ENCODE measurements at regions not wholly inside any gene's neighbourhood (a gene's known extent, or its start where the extent isn't known, plus 50 kb on each side); places are given as distances from the start of the nearest gene placed in this dataset.

DNA sequence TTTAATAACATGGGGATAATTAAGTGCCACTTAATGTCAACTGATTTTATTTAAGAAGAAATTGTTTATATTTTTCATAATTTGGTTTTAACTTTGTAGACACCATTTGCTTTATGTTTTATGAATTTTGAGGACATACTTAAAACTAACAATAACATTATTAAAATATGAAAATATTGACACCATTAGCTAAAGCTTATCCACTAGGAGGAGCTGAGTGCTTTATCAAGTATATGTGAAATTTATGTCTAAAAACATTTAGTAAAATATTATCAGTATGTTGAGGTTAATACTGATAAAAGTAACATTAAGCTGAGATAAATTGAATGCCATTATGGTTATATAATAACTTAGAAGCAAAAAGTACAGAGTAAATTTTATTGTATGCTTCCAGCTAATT lies 622.1 kb downstream of the ARL4A start:
- no peak for TF ChIP-seq CTCF (IDR thresholded peaks at IDR 0.05)
- H3K36me3 ChIP-seq: no peaks in the 10 kb centered on the region
- no peaks in the 10 kb centered on the region for H3K27me3 ChIP-seq
- intact Hi-C loops (cut with DNase I): no loop called here
- no peak overlapping the region for H3K4me3 ChIP-seq
- ATAC-seq (no peak), DNase-seq (no peak), FAIRE-seq (no peak)
- H3K4me1 ChIP-seq: no peaks in the 10 kb centered on the region
- no peak overlapping the region for H3K27ac ChIP-seq
- H3K9me3 ChIP-seq: no peaks in the 10 kb centered on the region

GRCh38 chr7:13312307-13312706 lies 624.9 kb downstream of the ARL4A start:
- ATAC-seq: no peak
- no peak overlapping the region for H3K4me3 ChIP-seq
- H3K27me3 ChIP-seq: no peaks in the 10 kb centered on the region
- intact Hi-C loops (cut with DNase I): no loop called here
- no peak for DNase-seq
- no peak for FAIRE-seq
- H3K27ac ChIP-seq: no peak overlapping the region
- no peaks in the 10 kb centered on the region for H3K4me1 ChIP-seq
- 79 to 83% methylated on average over 5 of the region's 5 CpGs for WGBS, 2 donors
- H3K9me3 ChIP-seq: no peaks in the 10 kb centered on the region
- no peaks in the 10 kb centered on the region for H3K36me3 ChIP-seq
- no peak for TF ChIP-seq CTCF (IDR thresholded peaks at IDR 0.05)

DNA sequence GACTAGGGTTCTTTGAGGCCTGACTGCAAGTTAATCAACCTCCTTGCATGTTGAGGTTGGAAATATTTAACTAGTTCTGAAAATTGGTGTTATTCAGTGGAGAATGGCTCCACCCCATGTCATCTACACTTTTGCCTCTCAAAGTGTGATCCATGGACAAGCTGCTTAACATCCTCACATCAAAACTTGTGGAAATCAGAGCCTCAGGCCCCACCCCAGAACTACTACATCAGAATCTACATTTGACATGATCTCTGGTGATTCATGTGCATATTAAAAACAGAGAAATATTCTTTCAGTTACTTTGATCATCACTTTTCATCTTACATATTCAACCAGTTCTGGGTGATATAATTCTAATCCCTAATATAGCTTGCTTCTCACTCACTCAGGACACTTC lies 632.9 kb downstream of the ARL4A start:
- FAIRE-seq (no peak), DNase-seq (no peak), ATAC-seq (no peak)
- intact Hi-C loops (cut with DNase I): no loop called here
- no peak for TF ChIP-seq CTCF (IDR thresholded peaks at IDR 0.05)
- Histone ChIP-seq H3K27me3 (no peaks in the 10 kb centered on the region), H3K4me3 (no peak overlapping the region), H3K4me1 (no peaks in the 10 kb centered on the region), H3K9me3 (no peaks in the 10 kb centered on the region), H3K36me3 (no peaks in the 10 kb centered on the region), H3K27ac (no peak overlapping the region)

DNA sequence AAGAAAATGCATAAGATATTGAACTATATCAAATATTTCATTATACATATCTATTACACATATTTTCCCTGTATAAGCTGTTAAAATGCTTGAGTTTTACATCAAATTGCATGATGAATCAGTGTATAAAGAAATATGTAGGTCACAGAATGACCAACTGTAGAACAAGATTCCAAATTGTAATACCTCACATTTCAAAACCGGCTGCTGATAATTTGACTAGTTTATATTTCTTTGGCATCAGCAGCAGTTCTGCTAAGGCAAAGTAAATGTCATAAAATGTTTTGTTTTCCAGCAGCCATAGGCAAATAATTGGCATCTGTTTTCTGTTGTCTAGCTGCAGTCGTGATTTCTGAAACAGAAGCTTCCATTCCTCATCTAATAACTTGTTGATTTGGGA lies 633.9 kb downstream of the ARL4A start:
- no peaks in the 10 kb centered on the region for H3K9me3 ChIP-seq
- no peak overlapping the region for H3K4me3 ChIP-seq
- ATAC-seq (no peak), DNase-seq (no peak), FAIRE-seq (no peak)
- no peak overlapping the region for H3K27ac ChIP-seq
- no peaks in the 10 kb centered on the region for H3K36me3 ChIP-seq
- 52 to 58% methylated on average over 2 of the region's 2 CpGs for WGBS, 2 donors
- no peak for TF ChIP-seq CTCF (IDR thresholded peaks at IDR 0.05)
- no peaks in the 10 kb centered on the region for H3K27me3 ChIP-seq
- no peaks in the 10 kb centered on the region for H3K4me1 ChIP-seq
- intact Hi-C loops (cut with DNase I): no loop called here

GRCh38 chr7:13322126-13322525 lies 634.7 kb downstream of the ARL4A start:
- H3K27ac ChIP-seq: no peak overlapping the region
- H3K4me3 ChIP-seq: no peak overlapping the region
- TF ChIP-seq CTCF (IDR thresholded peaks at IDR 0.05): no peak
- ATAC-seq (no peak), FAIRE-seq (no peak), DNase-seq (no peak)
- 29 to 35% methylated on average over 5 of the region's 5 CpGs for WGBS, 2 donors
- no peaks in the 10 kb centered on the region for H3K4me1 ChIP-seq
- no peaks in the 10 kb centered on the region for H3K36me3 ChIP-seq
- H3K9me3 ChIP-seq: no peaks in the 10 kb centered on the region
- H3K27me3 ChIP-seq: no peaks in the 10 kb centered on the region
- intact Hi-C loops (cut with DNase I): no loop called here
